Body of pancreas (tissue), 4 donors: ENCODE measurements at regions not wholly inside any gene's neighbourhood (a gene's known extent, or its start where the extent isn't known, plus 50 kb on each side); places are given as distances from the start of the nearest gene placed in this dataset.

Experiments used
- CTCF ChIP-seq, 7 experiments: fragments of 450-650 bp in 4 of 7; fragments of 200-600 bp in 3 of 7; sonication (generic) in 3 of 7; IDR thresholded peaks; one replicate each; pipeline ENCODE4 v1.5.1; 2016 to 2019; ENCODE audit warnings: antibody characterized with exemption in 7 of 7
- POLR2A ChIP-seq, 3 donors: fragments of 450-650 bp; IDR thresholded peaks; one replicate each; pipeline ENCODE4 v1.6.1; 2016; ENCODE audit warnings: antibody characterized with exemption in 3 of 3, mild to moderate bottlenecking in 2 of 3

- no peak for TF ChIP-seq CTCF (IDR thresholded peaks at IDR 0.05)
- TF ChIP-seq POLR2A (IDR thresholded peaks at IDR 0.05) = no peak
Observed at GRCh38 chrX:107551546-107551945, 76.8 kb upstream of the PRPS1 start.
